ENCODE measurements at regions not wholly inside any gene's neighbourhood (a gene's known extent, or its start where the extent isn't known, plus 50 kb on each side); places are given as distances from the start of the nearest gene placed in this dataset.
A peak's percentile ranks its signal among the peaks of the same experiment; 100 is the strongest.

DNA sequence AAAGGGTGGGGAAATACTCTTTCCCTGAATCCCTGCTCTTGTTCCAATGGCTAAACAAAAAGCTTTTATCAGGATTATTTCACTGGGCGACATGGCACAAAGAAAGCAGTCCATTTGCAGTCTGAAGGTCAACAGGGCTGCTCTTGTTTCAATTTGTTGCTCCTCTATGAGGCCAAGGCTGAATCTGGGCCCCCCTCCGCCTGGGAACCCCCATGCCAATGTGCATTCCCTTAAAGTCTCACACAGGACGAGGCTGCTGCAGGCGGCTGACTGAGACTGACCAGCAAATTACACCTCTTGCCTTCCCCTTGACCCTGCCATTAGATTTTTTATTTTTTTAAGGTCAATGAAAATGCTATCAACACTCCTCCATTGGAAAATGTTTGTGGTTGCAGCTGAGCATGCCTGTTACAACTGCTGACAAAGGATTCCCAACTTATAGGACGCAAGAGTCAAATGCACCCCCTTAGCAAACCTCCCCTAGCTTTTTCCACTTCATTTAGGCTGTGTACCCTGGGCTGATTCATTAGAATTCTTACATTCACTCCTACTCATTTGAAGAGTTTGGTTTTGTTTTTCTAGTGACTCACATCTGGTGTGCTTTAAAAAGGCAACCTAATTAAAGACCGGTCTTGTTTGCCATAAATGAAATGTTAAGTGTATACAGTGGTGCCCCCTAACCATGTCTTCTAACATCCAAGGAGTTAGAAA is 60.8 kb upstream of the ARHGEF3 start:
- peak in 1 of 2 donors; percentile 73 for DNase-seq

GRCh38 chr3:56861511-56861910 is 59.8 kb upstream of the ARHGEF3 start:
- no peak for DNase-seq

DNA sequence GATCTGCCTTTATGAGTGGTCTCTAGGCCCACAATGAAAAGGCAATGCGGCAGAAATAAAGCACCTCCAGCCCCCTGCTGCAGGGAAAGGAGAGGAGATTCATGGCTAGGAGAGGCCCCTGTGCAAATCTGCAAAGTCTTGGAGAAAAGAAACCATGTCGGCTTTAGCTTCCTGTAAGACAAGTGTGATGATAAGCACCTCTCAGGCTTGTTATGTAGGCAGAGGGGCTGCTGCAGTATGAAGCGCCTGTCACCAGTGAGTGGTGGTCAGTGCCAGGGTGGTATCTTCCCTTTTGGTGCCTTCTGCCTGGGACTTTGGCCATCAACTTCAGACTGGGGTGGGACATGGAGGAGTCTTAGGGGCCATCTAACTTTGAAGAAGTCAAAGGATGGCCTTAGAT is 59.2 kb upstream of the ARHGEF3 start:
- no peak for DNase-seq

GRCh38 chr3:56860351-56860750 is 58.6 kb upstream of the ARHGEF3 start:
- DNase-seq: no peak

DNA sequence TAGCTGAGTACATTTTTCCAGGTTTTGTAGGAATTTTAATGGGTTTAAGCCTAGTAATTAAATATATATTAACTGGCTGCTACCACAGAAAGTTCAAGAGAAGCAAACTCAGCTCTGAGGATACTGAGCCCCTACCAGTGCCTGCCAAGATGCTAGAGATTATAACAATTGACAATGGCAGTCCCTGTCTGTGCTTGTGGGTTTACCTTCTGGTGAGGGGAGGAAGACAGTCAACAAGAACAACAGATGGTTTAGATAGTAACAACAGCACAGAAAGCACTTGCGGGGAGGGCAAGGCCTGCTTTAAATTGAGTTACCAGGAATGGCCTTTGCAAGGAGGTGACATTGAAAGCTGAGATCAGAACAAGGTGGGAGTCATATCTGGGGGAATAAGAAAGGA is 56.6 kb upstream of the ARHGEF3 start:
- DNase-seq: no peak

DNA sequence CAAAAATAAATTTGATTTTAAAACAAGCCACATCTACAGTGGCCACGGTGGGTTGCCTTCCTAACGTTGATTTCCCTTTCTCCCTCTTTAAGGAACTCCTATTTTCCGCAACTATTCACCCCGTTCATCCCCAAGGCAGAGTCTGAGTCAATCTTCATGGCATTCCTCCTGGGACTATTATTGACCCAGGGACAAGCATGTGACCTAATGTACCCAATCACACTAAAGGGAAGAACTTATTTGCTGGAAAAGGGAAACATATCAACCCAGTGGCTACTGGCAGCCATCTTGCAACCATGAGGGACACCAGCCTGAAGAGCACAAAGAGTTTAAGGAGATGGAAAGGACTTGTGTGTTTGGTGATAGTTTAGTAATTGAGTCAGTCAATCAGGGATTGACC is 55.4 kb upstream of the ARHGEF3 start:
- DNase-seq: no peak

DNA sequence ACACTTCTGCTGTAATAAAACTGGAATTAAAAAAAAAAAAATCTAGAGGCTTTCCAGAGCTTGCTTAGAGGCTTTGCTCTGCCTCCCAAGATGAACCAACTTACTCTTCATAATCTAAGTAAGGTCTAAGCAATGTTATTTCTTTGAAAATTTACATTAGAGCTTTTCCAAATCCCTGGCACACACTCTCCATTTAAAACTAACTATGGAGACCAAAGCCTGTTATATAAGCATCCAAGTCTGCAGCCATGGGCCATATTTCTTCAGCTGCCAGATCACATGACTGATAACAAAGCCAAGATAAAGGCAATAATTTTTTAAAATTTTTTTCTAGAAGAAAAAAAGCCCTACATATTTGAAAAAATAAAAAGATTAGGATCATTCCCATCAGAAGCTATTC is 55.0 kb upstream of the ARHGEF3 start:
- no peak for DNase-seq

- DNase-seq: no peak
These were observed 54.2 kb upstream of the ARHGEF3 start for GRCh38 chr3:56855856-56856512.

DNA sequence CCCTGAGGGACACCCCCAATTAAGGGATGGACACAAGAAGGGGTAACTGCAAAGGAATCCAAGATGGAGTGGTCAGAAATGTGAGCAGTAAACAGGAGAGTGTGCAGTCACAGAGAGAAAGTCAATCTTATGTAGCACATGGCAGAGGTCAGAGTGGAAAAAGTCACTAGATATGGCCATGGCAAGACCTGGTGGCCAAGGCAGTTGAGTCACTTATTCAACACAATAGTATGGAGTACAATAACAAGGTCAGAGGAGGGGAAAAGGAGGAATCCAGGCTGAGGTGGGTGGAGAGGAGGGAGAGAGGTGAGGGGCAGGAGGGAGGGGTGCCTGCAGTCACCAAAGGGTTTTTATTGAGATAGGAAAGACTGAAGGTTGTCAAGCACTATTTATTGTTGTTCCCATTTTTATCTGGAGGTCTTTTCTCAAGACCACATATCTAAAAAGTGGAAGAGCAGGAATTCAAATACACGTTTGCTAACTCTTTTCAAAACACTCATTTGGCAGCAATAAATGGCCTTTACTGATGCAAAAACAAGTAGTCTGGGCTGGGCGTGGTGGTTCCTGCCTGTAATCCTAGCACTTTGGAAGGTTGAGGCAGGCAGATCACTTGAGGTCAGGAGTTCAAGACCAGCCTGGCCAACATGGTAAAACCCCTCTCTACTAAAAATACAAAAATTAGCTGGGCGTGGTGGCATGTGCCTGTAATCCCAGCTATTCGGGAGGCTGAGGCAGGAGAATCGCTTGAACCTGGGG is 53.3 kb upstream of the ARHGEF3 start:
- no peak for DNase-seq

- DNase-seq: no peak
These were observed 50.5 kb upstream of the ARHGEF3 start for GRCh38 chr3:56851966-56852884.

Data from bone marrow (tissue), 2 donors.